GM23338 (cell line): ENCODE measurements at regions not wholly inside any gene's neighbourhood (a gene's known extent, or its start where the extent isn't known, plus 50 kb on each side); places are given as distances from the start of the nearest gene placed in this dataset.

Experiments used
- ATAC-seq: fragments of 200-7000 bp; cut with Tn5 transposase; 3 replicates; pipeline ENCODE4 v1.9.1; 2020
- DNase-seq: peaks from one replicate; pipeline ENCODE4 v3.0.0-alpha.2; 2015; ENCODE audit warnings: low spot score
- H2AFZ ChIP-seq: fragments of 200-600 bp; sonication (generic); 2 replicates; pipeline ENCODE4 v1.8.0; 2016; ENCODE audit warnings: antibody characterized with exemption, mild to moderate bottlenecking, moderate library complexity
- H3F3A ChIP-seq: fragments of 200-600 bp; sonication (generic); replicated peaks from 2 replicates; pipeline ENCODE4 v1.8.0; 2017; ENCODE audit warnings: antibody characterized with exemption, mixed run types, low read depth
- H3K27ac ChIP-seq: fragments of 200-600 bp; sonication (generic); 2 replicates; pipeline ENCODE4 v1.6.1; 2016; ENCODE audit warnings: low read depth
- H3K27me3 ChIP-seq: fragments of 200-600 bp; sonication (generic); 2 replicates; pipeline ENCODE4 v1.8.0; 2016; ENCODE audit warnings: mild to moderate bottlenecking, mixed run types, moderate library complexity; ENCODE audit not compliant: insufficient read depth
- H3K36me3 ChIP-seq: fragments of 200-600 bp; sonication (generic); 2 replicates; pipeline ENCODE4 v1.8.0; 2016; ENCODE audit warnings: mild to moderate bottlenecking; ENCODE audit not compliant: insufficient read depth
- H3K4me1 ChIP-seq: fragments of 200-600 bp; sonication (generic); 2 replicates; pipeline ENCODE4 v1.8.0; 2016; ENCODE audit warnings: mild to moderate bottlenecking, moderate library complexity; ENCODE audit not compliant: insufficient read depth
- H3K4me2 ChIP-seq: fragments of 200-600 bp; sonication (generic); 2 replicates; pipeline ENCODE4 v1.7.1; 2017; ENCODE audit warnings: mixed run types
- H3K4me3 ChIP-seq: fragments of 200-600 bp; sonication (generic); 2 replicates; pipeline ENCODE4 v1.6.1; 2016; ENCODE audit warnings: mixed run types
- H3K79me2 ChIP-seq: fragments of 200-600 bp; sonication (generic); replicated peaks from 2 replicates; pipeline ENCODE4 v1.8.0; 2017; ENCODE audit warnings: mild to moderate bottlenecking; ENCODE audit not compliant: insufficient read depth
- H3K9me2 ChIP-seq: fragments of 200-600 bp; sonication (generic); 2 replicates; pipeline ENCODE4 v1.8.0; 2017; ENCODE audit not compliant: insufficient read depth
- H4K20me1 ChIP-seq: fragments of 200-600 bp; sonication (generic); replicated peaks from 2 replicates; pipeline ENCODE4 v1.8.0; 2017; ENCODE audit warnings: mild to moderate bottlenecking; ENCODE audit not compliant: insufficient read depth
- H3K27ac Mint-ChIP-seq: 2 replicates; pipeline ENCODE4 v1.8.0; 2020; ENCODE audit warnings: inconsistent platforms, mild to moderate bottlenecking, moderate library complexity, mixed read lengths
- H3K27me3 Mint-ChIP-seq: 3 replicates; pipeline ENCODE4 v1.8.0; 2022; ENCODE audit warnings: low read depth, mild to moderate bottlenecking, moderate library complexity, mixed read lengths, inconsistent platforms; ENCODE audit not compliant: insufficient read depth, poor library complexity
- H3K36me3 Mint-ChIP-seq: 3 replicates; pipeline ENCODE4 v1.8.0; 2021; ENCODE audit warnings: low read depth, mild to moderate bottlenecking, inconsistent platforms, moderate library complexity, mixed read lengths
- H3K4me1 Mint-ChIP-seq: 3 replicates; pipeline ENCODE4 v1.8.0; 2020; ENCODE audit warnings: mild to moderate bottlenecking, inconsistent platforms, mixed read lengths
- H3K4me3 Mint-ChIP-seq: 3 replicates; pipeline ENCODE4 v1.8.0; 2021; ENCODE audit warnings: moderate library complexity, mild to moderate bottlenecking, inconsistent platforms, mixed read lengths
- H3K9me3 Mint-ChIP-seq: 3 replicates; pipeline ENCODE4 v1.8.0; 2020; ENCODE audit warnings: moderate library complexity, mild to moderate bottlenecking, inconsistent platforms, mixed read lengths
- CREB1 ChIP-seq: fragments of 250-450 bp; sonication (Bioruptor Pico); IDR thresholded peaks from 2 replicates; pipeline ENCODE4 v1.5.0; 2020; ENCODE audit warnings: low read depth, mild to moderate bottlenecking, moderate library complexity
- CTCF ChIP-seq, 2 experiments: fragments of 200-600 bp in 1 of 2; sonication (generic) in 1 of 2; conservative IDR thresholded peaks; 2 replicates each; pipeline versions ENCODE4 v1.5.1 to v1.6.1; 2016 to 2017; ENCODE audit warnings: antibody characterized with exemption in 2 of 2, low read depth in 2 of 2, mild to moderate bottlenecking in 2 of 2, moderate library complexity in 1 of 2
- ETS1 ChIP-seq: IDR thresholded peaks from 2 replicates; pipeline ENCODE4 v1.6.1; 2016; ENCODE audit warnings: antibody characterized with exemption
- EZH2phosphoT487 ChIP-seq: fragments of 200-600 bp; sonication (generic); IDR thresholded peaks from one replicate; pipeline ENCODE4 v1.8.1; 2018; ENCODE audit warnings: antibody characterized with exemption; ENCODE audit not compliant: unreplicated experiment
- NANOG ChIP-seq: IDR thresholded peaks from 2 replicates; pipeline ENCODE4 v1.6.1; 2016; ENCODE audit warnings: antibody characterized with exemption, borderline replicate concordance
- POLR2AphosphoS5 ChIP-seq: IDR thresholded peaks from 2 replicates; pipeline ENCODE4 v1.6.1; 2016; ENCODE audit warnings: antibody characterized with exemption, low read depth
- REST ChIP-seq: IDR thresholded peaks from one replicate; pipeline ENCODE4 v1.6.1; 2018; ENCODE audit warnings: antibody characterized with exemption; ENCODE audit not compliant: unreplicated experiment
- STAT1 ChIP-seq: IDR thresholded peaks from one replicate; pipeline ENCODE4 v1.6.1; 2016; ENCODE audit warnings: antibody characterized with exemption; ENCODE audit not compliant: unreplicated experiment
- ZNF462 ChIP-seq: fragments of 250-450 bp; sonication (Bioruptor Pico); IDR thresholded peaks from 2 replicates; pipeline ENCODE4 v1.5.0; 2020; ENCODE audit warnings: mild to moderate bottlenecking, moderate library complexity

GRCh38 chr11:28903716-28904115 lies 795.5 kb downstream of the METTL15 start:
- Mint-ChIP-seq H3K4me3 (no peak overlapping the region), H3K27ac (no peak overlapping the region), H3K4me1 (no peaks in the 10 kb centered on the region), H3K9me3 (no peaks in the 10 kb centered on the region), H3K36me3 (no peaks in the 10 kb centered on the region), H3K27me3 (no peaks in the 10 kb centered on the region)
- Histone ChIP-seq H3K4me2 (no peak overlapping the region), H3K79me2 (no peaks in the 10 kb centered on the region), H4K20me1 (no peaks in the 10 kb centered on the region), H3K9me2 (no peaks in the 10 kb centered on the region), H3K4me3 (no peak overlapping the region), H3K27ac (no peak overlapping the region), H3K27me3 (no peaks in the 10 kb centered on the region), H3K4me1 (no peaks in the 10 kb centered on the region), H3K36me3 (no peaks in the 10 kb centered on the region), H3F3A (no peaks in the 10 kb centered on the region), H2AFZ (peak overlapping the region; percentile 40; the same call in 1 of the 2 replicates)
- ATAC-seq (no peak), DNase-seq (no peak)
- TF ChIP-seq REST = no peak
- no peak for TF ChIP-seq EZH2phosphoT487
- TF ChIP-seq ZNF462 (CRISPR knock-in tag) = no peak
- TF ChIP-seq ETS1 = no peak
- no peak for TF ChIP-seq NANOG
- no peak for TF ChIP-seq CTCF (conservative IDR thresholded peaks at IDR 0.05; ENCODE audit: low read depth in 2 of 2)
- TF ChIP-seq STAT1 = no peak
- no peak for TF ChIP-seq POLR2AphosphoS5
- no peak for TF ChIP-seq CREB1 (CRISPR knock-in tag)
